ENCODE measurements at regions not wholly inside any gene's neighbourhood (a gene's known extent, or its start where the extent isn't known, plus 50 kb on each side); places are given as distances from the start of the nearest gene placed in this dataset.

DNA sequence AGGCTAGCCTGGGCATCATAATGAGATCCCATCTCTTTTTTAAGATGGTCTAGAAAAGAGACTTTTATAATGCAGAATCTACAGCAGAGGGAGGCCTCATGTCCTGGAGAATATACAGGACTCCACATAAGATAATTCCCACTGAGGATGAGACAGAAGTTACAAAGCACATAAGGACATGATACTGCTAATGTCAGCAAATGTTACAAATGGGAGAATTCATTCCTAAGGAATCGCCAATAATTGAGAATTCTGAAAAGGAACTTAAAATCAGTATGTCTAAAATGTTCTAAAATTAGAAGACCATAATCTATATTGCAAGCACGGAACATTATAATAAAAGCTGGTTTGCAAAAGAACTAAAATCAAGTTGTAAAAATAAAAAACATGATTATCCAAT is 131.6 kb upstream of the PKDCC start:
- TF ChIP-seq POLR2AphosphoS5 (IDR thresholded peaks at IDR 0.05; ENCODE audit: low read depth, low read length) (no peak), TAF1 (IDR thresholded peaks at IDR 0.05; ENCODE audit: borderline replicate concordance, insufficient read depth, low read length) (no peak), SIN3A (IDR thresholded peaks at IDR 0.05; ENCODE audit: borderline replicate concordance, insufficient read depth, low read length) (no peak), FOXP2 (optimal IDR thresholded peaks at IDR 0.05; ENCODE audit: borderline replicate concordance, extremely low read depth, extremely low read length, insufficient read depth) (no peak)
- TF ChIP-seq, protein P1, sequence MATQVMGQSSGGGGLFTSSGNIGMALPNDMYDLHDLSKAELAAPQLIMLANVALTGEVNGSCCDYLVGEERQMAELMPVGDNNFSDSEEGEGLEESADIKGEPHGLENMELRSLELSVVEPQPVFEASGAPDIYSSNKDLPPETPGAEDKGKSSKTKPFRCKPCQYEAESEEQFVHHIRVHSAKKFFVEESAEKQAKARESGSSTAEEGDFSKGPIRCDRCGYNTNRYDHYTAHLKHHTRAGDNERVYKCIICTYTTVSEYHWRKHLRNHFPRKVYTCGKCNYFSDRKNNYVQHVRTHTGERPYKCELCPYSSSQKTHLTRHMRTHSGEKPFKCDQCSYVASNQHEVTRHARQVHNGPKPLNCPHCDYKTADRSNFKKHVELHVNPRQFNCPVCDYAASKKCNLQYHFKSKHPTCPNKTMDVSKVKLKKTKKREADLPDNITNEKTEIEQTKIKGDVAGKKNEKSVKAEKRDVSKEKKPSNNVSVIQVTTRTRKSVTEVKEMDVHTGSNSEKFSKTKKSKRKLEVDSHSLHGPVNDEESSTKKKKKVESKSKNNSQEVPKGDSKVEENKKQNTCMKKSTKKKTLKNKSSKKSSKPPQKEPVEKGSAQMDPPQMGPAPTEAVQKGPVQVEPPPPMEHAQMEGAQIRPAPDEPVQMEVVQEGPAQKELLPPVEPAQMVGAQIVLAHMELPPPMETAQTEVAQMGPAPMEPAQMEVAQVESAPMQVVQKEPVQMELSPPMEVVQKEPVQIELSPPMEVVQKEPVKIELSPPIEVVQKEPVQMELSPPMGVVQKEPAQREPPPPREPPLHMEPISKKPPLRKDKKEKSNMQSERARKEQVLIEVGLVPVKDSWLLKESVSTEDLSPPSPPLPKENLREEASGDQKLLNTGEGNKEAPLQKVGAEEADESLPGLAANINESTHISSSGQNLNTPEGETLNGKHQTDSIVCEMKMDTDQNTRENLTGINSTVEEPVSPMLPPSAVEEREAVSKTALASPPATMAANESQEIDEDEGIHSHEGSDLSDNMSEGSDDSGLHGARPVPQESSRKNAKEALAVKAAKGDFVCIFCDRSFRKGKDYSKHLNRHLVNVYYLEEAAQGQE (IDR thresholded peaks at IDR 0.05; ENCODE audit: insufficient read depth in 1 of 2, low read depth in 2 of 2, low read length in 2 of 2), result no peak

DNA sequence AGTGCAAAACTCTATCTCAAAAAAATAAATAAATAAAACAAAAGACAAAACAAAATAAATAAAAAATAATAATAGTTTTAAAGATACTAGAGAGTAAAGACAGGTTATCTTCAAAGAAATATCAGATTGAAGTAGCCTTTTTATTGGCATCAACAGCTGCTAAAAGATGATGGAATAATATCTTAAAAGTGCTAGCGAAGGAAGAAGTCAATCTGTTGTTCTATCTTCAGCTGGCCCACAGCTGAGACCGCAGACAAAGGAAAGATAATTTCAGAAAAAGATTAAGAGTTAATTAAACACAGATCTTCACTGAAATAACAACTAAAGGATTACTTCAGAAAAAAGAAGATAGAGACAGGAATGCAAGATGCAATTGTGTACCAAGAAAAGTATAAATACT is 130.2 kb upstream of the PKDCC start:
- no peak for TF ChIP-seq POLR2AphosphoS5 (IDR thresholded peaks at IDR 0.05; ENCODE audit: low read depth, low read length)
- TF ChIP-seq, protein P1 (IDR thresholded peaks at IDR 0.05; ENCODE audit: insufficient read depth in 1 of 2, low read depth in 2 of 2, low read length in 2 of 2), result no peak

DNA sequence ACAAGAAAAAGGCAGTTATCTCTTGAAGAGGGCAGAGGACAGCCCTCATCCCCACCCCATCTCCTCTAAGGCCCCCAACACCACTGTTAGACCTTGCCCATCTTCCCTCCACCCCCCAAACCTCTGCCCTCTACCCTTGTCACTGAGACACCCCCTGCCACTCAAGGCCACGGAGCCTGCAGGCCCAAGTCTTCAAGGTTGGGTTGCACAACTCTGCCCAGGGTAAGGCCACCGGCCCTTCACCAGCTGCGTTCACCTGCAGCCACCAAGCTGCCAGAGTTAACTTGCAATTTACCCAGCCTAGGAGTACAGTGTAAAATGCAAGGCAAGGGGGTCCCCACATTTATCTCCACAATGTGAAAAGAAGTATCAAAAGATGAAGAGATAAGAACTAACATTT is 128.7 kb upstream of the PKDCC start:
- TF ChIP-seq TAF1 (IDR thresholded peaks at IDR 0.05; ENCODE audit: borderline replicate concordance, insufficient read depth, low read length) (no peak), POLR2AphosphoS5 (IDR thresholded peaks at IDR 0.05; ENCODE audit: low read depth, low read length) (no peak), FOXP2 (optimal IDR thresholded peaks at IDR 0.05; ENCODE audit: borderline replicate concordance, extremely low read depth, extremely low read length, insufficient read depth) (no peak)
- TF ChIP-seq, protein P1 (IDR thresholded peaks at IDR 0.05; ENCODE audit: insufficient read depth in 1 of 2, low read depth in 2 of 2, low read length in 2 of 2), result no peak

DNA sequence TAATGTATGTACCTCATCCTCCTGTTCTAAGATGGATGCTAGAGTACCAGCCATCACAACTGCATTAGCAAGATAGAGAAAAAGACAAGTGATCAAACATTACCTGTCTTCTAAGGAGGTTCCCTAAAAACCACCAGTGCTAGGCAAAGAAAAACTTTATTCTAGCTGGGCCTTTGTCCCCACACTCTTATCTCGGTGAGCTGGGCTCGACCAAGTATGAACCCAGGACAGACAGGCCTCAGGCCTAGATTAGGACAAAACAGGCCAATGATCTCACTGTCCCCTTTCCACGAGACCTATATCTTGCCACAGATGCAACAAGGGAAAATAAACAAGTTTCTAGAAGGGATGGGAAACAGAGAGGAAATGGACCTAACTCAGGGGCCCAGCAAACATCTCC is 127.6 kb upstream of the PKDCC start:
- TF ChIP-seq SIN3A (IDR thresholded peaks at IDR 0.05; ENCODE audit: borderline replicate concordance, insufficient read depth, low read length) (no peak), TAF1 (IDR thresholded peaks at IDR 0.05; ENCODE audit: borderline replicate concordance, insufficient read depth, low read length) (no peak), FOXP2 (optimal IDR thresholded peaks at IDR 0.05; ENCODE audit: borderline replicate concordance, extremely low read depth, extremely low read length, insufficient read depth) (no peak), POLR2AphosphoS5 (IDR thresholded peaks at IDR 0.05; ENCODE audit: low read depth, low read length) (no peak)
- TF ChIP-seq, protein P1 (IDR thresholded peaks at IDR 0.05; ENCODE audit: insufficient read depth in 1 of 2, low read depth in 2 of 2, low read length in 2 of 2), result no peak

DNA sequence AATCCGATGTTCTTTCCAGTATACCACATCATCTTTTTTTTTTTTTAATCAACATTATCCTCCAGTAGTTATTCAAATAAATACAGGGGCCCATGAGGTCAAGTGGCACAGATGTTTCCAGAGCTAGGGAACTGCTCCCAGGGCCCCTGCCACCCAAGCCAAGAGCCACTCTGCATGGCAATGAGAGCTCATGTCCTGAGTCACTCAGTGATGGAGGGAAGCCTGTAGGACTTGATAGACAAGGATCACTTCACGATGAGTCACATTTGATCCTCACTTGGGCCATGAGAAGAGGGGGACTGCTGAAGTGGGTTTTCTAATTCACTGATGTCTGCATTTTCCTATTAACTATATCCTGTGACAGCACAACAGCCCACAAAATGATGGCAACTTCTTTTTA is 127.0 kb upstream of the PKDCC start:
- TF ChIP-seq FOXP2 (optimal IDR thresholded peaks at IDR 0.05; ENCODE audit: borderline replicate concordance, extremely low read depth, extremely low read length, insufficient read depth) (no peak), TAF1 (IDR thresholded peaks at IDR 0.05; ENCODE audit: borderline replicate concordance, insufficient read depth, low read length) (no peak), POLR2AphosphoS5 (IDR thresholded peaks at IDR 0.05; ENCODE audit: low read depth, low read length) (no peak), SIN3A (IDR thresholded peaks at IDR 0.05; ENCODE audit: borderline replicate concordance, insufficient read depth, low read length) (no peak)
- TF ChIP-seq, protein P1 (IDR thresholded peaks at IDR 0.05; ENCODE audit: insufficient read depth in 1 of 2, low read depth in 2 of 2, low read length in 2 of 2), result no peak
